ENCODE measurements at regions not wholly inside any gene's neighbourhood (a gene's known extent, or its start where the extent isn't known, plus 50 kb on each side); places are given as distances from the start of the nearest gene placed in this dataset.
"Not testable (repeated sequence)": the region's sequence is repeated elsewhere in the genome, so short reads cannot be mapped to it uniquely, and the experiment has no call there.

DNA sequence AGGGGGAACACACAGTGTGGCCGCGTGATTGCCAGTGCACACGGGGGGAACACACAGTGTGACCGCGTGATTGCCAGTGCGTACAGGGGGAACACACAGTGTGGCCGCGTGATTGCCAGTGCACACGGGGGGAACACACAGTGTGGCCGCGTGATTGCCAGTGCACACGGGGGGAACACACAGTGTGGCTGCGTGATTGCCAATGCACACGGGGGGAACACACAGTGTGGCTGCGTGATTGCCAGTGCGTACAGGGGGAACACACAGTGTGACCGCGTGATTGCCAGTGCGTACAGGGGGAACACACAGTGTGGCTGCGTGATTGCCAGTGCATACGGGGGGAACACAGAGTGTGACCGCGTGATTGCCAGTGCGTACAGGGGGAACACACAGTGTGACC lies 140.3 kb downstream of the RTP5 start:
- TF ChIP-seq CBFB (IDR thresholded peaks at IDR 0.05; ENCODE audit: low read depth); GABPA (IDR thresholded peaks at IDR 0.05; ENCODE audit: low read depth); HDGF (IDR thresholded peaks at IDR 0.05); BHLHE40 (IDR thresholded peaks at IDR 0.05; ENCODE audit: borderline replicate concordance in 1 of 2, low read depth in 2 of 2, low read length in 1 of 2): not testable (repeated sequence)
- TF ChIP-seq, protein P1, sequence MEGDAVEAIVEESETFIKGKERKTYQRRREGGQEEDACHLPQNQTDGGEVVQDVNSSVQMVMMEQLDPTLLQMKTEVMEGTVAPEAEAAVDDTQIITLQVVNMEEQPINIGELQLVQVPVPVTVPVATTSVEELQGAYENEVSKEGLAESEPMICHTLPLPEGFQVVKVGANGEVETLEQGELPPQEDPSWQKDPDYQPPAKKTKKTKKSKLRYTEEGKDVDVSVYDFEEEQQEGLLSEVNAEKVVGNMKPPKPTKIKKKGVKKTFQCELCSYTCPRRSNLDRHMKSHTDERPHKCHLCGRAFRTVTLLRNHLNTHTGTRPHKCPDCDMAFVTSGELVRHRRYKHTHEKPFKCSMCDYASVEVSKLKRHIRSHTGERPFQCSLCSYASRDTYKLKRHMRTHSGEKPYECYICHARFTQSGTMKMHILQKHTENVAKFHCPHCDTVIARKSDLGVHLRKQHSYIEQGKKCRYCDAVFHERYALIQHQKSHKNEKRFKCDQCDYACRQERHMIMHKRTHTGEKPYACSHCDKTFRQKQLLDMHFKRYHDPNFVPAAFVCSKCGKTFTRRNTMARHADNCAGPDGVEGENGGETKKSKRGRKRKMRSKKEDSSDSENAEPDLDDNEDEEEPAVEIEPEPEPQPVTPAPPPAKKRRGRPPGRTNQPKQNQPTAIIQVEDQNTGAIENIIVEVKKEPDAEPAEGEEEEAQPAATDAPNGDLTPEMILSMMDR (IDR thresholded peaks at IDR 0.05 in 2 of 3, conservative IDR thresholded peaks at IDR 0.05 in 1 of 3; ENCODE audit: control insufficient read depth in 2 of 3, extremely low read depth in 1 of 3, insufficient read depth in 1 of 3, low read depth in 3 of 3, low read length in 3 of 3), result not testable (repeated sequence)
